Liver (tissue), 8 donors: ENCODE measurements at regions not wholly inside any gene's neighbourhood (a gene's known extent, or its start where the extent isn't known, plus 50 kb on each side); places are given as distances from the start of the nearest gene placed in this dataset.

Experiments
- DNase-seq: peaks from one replicate; pipeline ENCODE4 v3.0.0-alpha.2; 2017; ENCODE audit warnings: low spot score
- H3K27ac ChIP-seq, 2 donors: one replicate each; pipeline ENCODE4 v1.7.0; 2013; ENCODE audit warnings: inconsistent platforms in 2 of 2, low read length in 2 of 2, control low read depth in 1 of 2, low read depth in 1 of 2, mild to moderate bottlenecking in 1 of 2
- H3K27me3 ChIP-seq, 4 donors: one replicate each; pipeline versions ENCODE4 v1.6.1 to v1.7.0; 2013; ENCODE audit warnings: low read length in 3 of 4, inconsistent platforms in 1 of 4, mild to moderate bottlenecking in 1 of 4, moderate library complexity in 1 of 4; ENCODE audit not compliant: control insufficient read depth in 4 of 4, insufficient read depth in 4 of 4
- H3K36me3 ChIP-seq, 4 donors: one replicate each; pipeline versions ENCODE4 v1.6.1 to v1.7.0; 2013; ENCODE audit warnings: low read length in 3 of 4, mild to moderate bottlenecking in 3 of 4, low read depth in 1 of 4, moderate library complexity in 1 of 4; ENCODE audit not compliant: control insufficient read depth in 4 of 4, insufficient read depth in 3 of 4
- H3K4me1 ChIP-seq, 4 donors: one replicate each; pipeline versions ENCODE4 v1.6.1 to v1.7.0; 2013; ENCODE audit warnings: low read length in 3 of 4, mild to moderate bottlenecking in 3 of 4, moderate library complexity in 1 of 4; ENCODE audit not compliant: control insufficient read depth in 4 of 4, insufficient read depth in 4 of 4
- H3K4me3 ChIP-seq, 3 donors: one replicate each; pipeline versions ENCODE4 v1.6.1 to v1.7.0; 2013; ENCODE audit warnings: low read length in 3 of 3, control low read depth in 1 of 3, low read depth in 1 of 3, mild to moderate bottlenecking in 1 of 3
- H3K9ac ChIP-seq, 2 donors: one replicate each; pipeline ENCODE4 v1.7.0; 2013; ENCODE audit warnings: low read length in 2 of 2, mild to moderate bottlenecking in 2 of 2, moderate library complexity in 2 of 2, control low read depth in 1 of 2, low read depth in 1 of 2
- H3K9me3 ChIP-seq, 4 donors: one replicate each; pipeline versions ENCODE4 v1.6.1 to v1.7.0; 2013; ENCODE audit warnings: low read length in 3 of 4; ENCODE audit not compliant: control insufficient read depth in 4 of 4
- EGR1 ChIP-seq, 2 donors: IDR thresholded peaks; 2 replicates each; pipeline ENCODE4 v1.6.1; 2016 to 2018; ENCODE audit warnings: antibody characterized with exemption in 2 of 2, low read depth in 2 of 2
- FOXA1 ChIP-seq: IDR thresholded peaks from 2 replicates; pipeline ENCODE4 v1.6.1; 2016; ENCODE audit warnings: antibody characterized with exemption
- GABPA ChIP-seq, 2 donors: IDR thresholded peaks in 1 of 2; conservative IDR thresholded peaks in 1 of 2; 2 replicates each; pipeline ENCODE4 v1.6.1; 2016; ENCODE audit warnings: antibody characterized with exemption in 2 of 2, mild to moderate bottlenecking in 1 of 2, moderate library complexity in 1 of 2
- HNF4A ChIP-seq, 2 donors: conservative IDR thresholded peaks; 2 replicates each; pipeline ENCODE4 v1.6.1; 2016; ENCODE audit warnings: antibody characterized with exemption in 2 of 2, mild to moderate bottlenecking in 2 of 2
- HNF4G ChIP-seq: IDR thresholded peaks from 2 replicates; pipeline ENCODE4 v1.6.1; 2016; ENCODE audit warnings: antibody characterized with exemption
- JUND ChIP-seq, 2 donors: IDR thresholded peaks; 2 replicates each; pipeline ENCODE4 v1.6.1; 2016; ENCODE audit warnings: antibody characterized with exemption in 2 of 2
- NR2F2 ChIP-seq: IDR thresholded peaks from 2 replicates; pipeline ENCODE4 v1.6.1; 2016; ENCODE audit warnings: antibody characterized with exemption
- RAD21 ChIP-seq, 2 donors: IDR thresholded peaks; 2 replicates each; pipeline ENCODE4 v1.6.1; 2016; ENCODE audit warnings: antibody characterized with exemption in 2 of 2, mild to moderate bottlenecking in 2 of 2
- RXRA ChIP-seq, 2 donors: IDR thresholded peaks; 2 replicates each; pipeline ENCODE4 v1.6.1; 2017 to 2018; ENCODE audit warnings: antibody characterized with exemption in 2 of 2, mild to moderate bottlenecking in 1 of 2
- TAF1 ChIP-seq: conservative IDR thresholded peaks from 2 replicates; pipeline ENCODE4 v1.6.1; 2016; ENCODE audit warnings: antibody characterized with exemption, mild to moderate bottlenecking
- YY1 ChIP-seq: IDR thresholded peaks from 2 replicates; pipeline ENCODE4 v1.6.1; 2016; ENCODE audit warnings: antibody characterized with exemption, mild to moderate bottlenecking
- WGBS: extraction: QIAGEN DNeasy Blood & Tissue Kit; methylation state at CpG from one replicate; pipeline ENCODE4 v1.1.7; 2013; 5-methylcytosine and 5-hydroxymethylcytosine counted together
- TF ChIP-seq, protein P1 (sequence below): fragments of 150-350 bp; IDR thresholded peaks from 2 replicates; pipeline ENCODE4 v1.5.1; 2017; ENCODE audit warnings: improper control_type of control experiment, low read depth, low read length; ENCODE audit not compliant: missing input control
- TF ChIP-seq, protein P2 (sequence below): IDR thresholded peaks from 2 replicates; pipeline ENCODE4 v1.6.1; 2016; ENCODE audit warnings: antibody characterized with exemption
- TF ChIP-seq, protein P3 (sequence below): IDR thresholded peaks from 2 replicates; pipeline ENCODE4 v1.6.1; 2016; ENCODE audit warnings: antibody characterized with exemption, mild to moderate bottlenecking
- TF ChIP-seq, protein P4 (sequence below): IDR thresholded peaks from 2 replicates; pipeline ENCODE4 v1.6.1; 2016; ENCODE audit warnings: antibody characterized with exemption
- donor health status: healthy.
- donor health status: healthy.
- donor health status: healthy.
- donor health status: healthy.
- donor health status: healthy.

DNA sequence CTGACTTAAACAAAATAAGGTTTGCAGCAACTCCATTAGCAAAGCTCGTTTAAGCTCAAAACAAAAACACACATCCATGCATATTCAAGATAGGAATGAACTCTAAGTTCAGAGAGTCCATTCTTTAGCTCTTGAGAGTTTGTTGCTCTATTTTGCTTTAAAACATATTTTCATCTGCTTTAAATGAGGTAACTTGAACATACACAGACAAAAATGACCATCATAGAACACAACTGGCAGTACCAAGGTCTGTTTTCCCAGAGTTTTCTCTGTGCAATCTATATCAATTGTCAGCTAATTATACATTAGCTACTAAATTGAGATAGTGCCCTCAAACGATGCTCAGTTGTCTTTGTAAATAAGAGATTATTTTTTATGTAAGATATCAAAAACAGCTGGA is 423.2 kb upstream of the ANO3 start:
- Histone ChIP-seq H3K27ac (no peak overlapping the region), H3K9ac (no peak overlapping the region), H3K4me1 (no peaks in the 10 kb centered on the region), H3K36me3 (no peaks in the 10 kb centered on the region), H3K9me3 (no peaks in the 10 kb centered on the region), H3K4me3 (no peak overlapping the region), H3K27me3 (no peaks in the 10 kb centered on the region)
- 45% methylated on average over 2 of the region's 2 CpGs for WGBS
- DNase-seq = no peak
- TF ChIP-seq JUND (IDR thresholded peaks at IDR 0.05) (no peak), RXRA (IDR thresholded peaks at IDR 0.05) (no peak), RAD21 (IDR thresholded peaks at IDR 0.05) (no peak), HNF4G (no peak)
- TF ChIP-seq, protein P1, sequence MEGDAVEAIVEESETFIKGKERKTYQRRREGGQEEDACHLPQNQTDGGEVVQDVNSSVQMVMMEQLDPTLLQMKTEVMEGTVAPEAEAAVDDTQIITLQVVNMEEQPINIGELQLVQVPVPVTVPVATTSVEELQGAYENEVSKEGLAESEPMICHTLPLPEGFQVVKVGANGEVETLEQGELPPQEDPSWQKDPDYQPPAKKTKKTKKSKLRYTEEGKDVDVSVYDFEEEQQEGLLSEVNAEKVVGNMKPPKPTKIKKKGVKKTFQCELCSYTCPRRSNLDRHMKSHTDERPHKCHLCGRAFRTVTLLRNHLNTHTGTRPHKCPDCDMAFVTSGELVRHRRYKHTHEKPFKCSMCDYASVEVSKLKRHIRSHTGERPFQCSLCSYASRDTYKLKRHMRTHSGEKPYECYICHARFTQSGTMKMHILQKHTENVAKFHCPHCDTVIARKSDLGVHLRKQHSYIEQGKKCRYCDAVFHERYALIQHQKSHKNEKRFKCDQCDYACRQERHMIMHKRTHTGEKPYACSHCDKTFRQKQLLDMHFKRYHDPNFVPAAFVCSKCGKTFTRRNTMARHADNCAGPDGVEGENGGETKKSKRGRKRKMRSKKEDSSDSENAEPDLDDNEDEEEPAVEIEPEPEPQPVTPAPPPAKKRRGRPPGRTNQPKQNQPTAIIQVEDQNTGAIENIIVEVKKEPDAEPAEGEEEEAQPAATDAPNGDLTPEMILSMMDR = no peak

DNA sequence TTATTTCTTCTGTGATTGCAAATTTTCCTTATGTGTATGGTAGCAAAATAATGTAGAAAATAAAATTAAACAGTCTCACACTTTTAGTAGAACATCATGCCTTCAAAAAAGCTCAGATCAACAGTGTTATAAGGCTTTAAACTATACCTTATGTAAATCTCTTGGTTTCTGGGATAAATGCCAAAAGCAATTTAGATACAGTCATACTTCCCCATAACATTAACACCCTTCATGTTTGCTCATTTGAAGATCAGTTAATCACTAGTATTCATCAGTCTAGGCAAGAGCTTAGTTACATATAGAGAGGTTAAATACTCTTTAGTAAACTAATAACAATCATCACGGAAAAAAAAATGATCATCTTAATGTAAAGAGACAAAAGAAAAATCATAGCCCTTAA is 421.8 kb upstream of the ANO3 start:
- WGBS = 78% methylated on average over 1 of the region's 1 CpG
- Histone ChIP-seq H3K36me3 (peaks cover 0 to 2% (median 0%) of the 10 kb centered on the region in 4 donors), H3K4me1 (no peaks in the 10 kb centered on the region), H3K27me3 (no peaks in the 10 kb centered on the region), H3K27ac (no peak overlapping the region), H3K4me3 (no peak overlapping the region), H3K9ac (no peak overlapping the region), H3K9me3 (peaks cover 0 to 2% (median 0%) of the 10 kb centered on the region in 4 donors)
- DNase-seq = no peak
- TF ChIP-seq, protein P2, sequence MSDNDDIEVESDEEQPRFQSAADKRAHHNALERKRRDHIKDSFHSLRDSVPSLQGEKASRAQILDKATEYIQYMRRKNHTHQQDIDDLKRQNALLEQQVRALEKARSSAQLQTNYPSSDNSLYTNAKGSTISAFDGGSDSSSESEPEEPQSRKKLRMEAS = no peak
- no peak for TF ChIP-seq TAF1
- TF ChIP-seq GABPA (IDR thresholded peaks at IDR 0.05 in 1 of 2, conservative IDR thresholded peaks at IDR 0.05 in 1 of 2) = no peak
- TF ChIP-seq, protein P1 = no peak
- TF ChIP-seq, protein P3, sequence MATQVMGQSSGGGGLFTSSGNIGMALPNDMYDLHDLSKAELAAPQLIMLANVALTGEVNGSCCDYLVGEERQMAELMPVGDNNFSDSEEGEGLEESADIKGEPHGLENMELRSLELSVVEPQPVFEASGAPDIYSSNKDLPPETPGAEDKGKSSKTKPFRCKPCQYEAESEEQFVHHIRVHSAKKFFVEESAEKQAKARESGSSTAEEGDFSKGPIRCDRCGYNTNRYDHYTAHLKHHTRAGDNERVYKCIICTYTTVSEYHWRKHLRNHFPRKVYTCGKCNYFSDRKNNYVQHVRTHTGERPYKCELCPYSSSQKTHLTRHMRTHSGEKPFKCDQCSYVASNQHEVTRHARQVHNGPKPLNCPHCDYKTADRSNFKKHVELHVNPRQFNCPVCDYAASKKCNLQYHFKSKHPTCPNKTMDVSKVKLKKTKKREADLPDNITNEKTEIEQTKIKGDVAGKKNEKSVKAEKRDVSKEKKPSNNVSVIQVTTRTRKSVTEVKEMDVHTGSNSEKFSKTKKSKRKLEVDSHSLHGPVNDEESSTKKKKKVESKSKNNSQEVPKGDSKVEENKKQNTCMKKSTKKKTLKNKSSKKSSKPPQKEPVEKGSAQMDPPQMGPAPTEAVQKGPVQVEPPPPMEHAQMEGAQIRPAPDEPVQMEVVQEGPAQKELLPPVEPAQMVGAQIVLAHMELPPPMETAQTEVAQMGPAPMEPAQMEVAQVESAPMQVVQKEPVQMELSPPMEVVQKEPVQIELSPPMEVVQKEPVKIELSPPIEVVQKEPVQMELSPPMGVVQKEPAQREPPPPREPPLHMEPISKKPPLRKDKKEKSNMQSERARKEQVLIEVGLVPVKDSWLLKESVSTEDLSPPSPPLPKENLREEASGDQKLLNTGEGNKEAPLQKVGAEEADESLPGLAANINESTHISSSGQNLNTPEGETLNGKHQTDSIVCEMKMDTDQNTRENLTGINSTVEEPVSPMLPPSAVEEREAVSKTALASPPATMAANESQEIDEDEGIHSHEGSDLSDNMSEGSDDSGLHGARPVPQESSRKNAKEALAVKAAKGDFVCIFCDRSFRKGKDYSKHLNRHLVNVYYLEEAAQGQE = no peak
- TF ChIP-seq RXRA (IDR thresholded peaks at IDR 0.05) = no peak
- TF ChIP-seq EGR1 (IDR thresholded peaks at IDR 0.05; ENCODE audit: low read depth in 2 of 2) = no peak
- no peak for TF ChIP-seq HNF4A (conservative IDR thresholded peaks at IDR 0.05)
- no peak for TF ChIP-seq NR2F2
- TF ChIP-seq RAD21 (IDR thresholded peaks at IDR 0.05) = no peak
- TF ChIP-seq JUND (IDR thresholded peaks at IDR 0.05) = no peak
- TF ChIP-seq FOXA1 = no peak
- TF ChIP-seq, protein P4, sequence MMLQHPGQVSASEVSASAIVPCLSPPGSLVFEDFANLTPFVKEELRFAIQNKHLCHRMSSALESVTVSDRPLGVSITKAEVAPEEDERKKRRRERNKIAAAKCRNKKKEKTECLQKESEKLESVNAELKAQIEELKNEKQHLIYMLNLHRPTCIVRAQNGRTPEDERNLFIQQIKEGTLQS = no peak
- TF ChIP-seq YY1 = no peak
